ENCODE measurements at regions not wholly inside any gene's neighbourhood (a gene's known extent, or its start where the extent isn't known, plus 50 kb on each side); places are given as distances from the start of the nearest gene placed in this dataset.

DNA sequence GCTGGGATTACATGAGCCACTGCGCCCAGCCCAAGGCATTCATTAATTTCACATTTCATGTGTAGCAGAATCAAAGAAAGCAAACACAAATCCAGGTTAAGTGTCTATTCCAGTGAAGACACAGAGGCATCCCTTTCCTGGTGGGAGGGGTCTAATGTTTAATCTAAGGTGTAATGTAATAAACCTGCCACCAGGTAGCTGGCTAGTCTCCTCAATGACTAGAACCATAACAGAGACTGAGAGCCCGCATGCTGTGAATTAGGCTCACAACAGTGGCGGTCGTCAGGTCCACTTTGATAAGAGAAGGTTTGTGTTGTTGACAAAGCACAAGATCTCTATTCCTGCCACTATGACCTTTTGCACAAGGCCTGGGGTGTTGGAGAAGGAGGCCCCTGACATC lies 64.2 kb upstream of the ADA2 start:
- Mint-ChIP-seq H3K27me3 (peaks cover 4% of the 10 kb centered on the region), H3K36me3 (ENCODE audit: low read depth) (no peaks in the 10 kb centered on the region), H3K9me3 (no peaks in the 10 kb centered on the region), H3K4me3 (no peak overlapping the region), H3K4me1 (ENCODE audit: low read depth) (peaks cover 24% of the 10 kb centered on the region), H3K27ac (no peak overlapping the region)

DNA sequence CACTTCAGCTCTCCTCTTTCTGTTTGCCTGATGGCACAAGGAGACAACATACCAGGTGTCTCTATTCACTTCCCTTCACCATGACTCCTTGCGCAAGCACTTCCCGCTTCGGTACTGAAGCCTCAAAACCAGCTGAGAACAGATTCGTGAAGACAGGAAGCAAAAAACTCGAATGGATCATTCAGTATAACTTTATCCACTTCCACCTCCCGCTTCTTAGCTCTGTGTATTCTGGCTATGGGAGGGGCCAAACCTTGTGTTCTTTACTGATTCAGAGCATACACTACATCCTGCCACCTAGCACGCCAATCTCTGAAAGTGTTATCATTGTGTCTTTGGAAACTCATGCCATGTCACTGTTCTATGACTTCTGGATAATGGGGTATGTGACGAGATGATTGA lies 62.2 kb upstream of the ADA2 start:
- Mint-ChIP-seq H3K9me3 (no peaks in the 10 kb centered on the region), H3K4me3 (peak overlapping the region; percentile 38)

DNA sequence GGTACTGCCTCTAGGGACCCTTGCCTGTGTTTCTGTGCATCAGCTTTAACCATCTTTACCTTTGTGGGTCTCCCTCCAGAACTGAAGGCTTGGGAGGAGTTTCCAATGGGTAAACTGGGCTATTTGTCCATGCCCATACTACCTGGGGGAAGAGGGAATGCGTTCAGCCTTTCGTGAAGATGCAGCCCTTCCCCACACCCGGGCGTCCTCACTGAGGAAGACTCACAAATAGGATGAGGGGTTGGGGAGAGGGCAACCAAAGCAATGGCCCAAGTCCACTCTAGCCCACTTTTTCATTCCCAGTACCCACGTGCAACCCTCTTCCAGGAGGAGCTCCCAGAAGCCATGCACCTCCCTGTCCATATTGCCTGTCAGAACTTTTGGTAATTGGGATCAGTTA lies 61.8 kb upstream of the ADA2 start:
- Mint-ChIP-seq H3K4me3 (peak overlapping the region; percentile 38), H3K27me3 (no peaks in the 10 kb centered on the region), H3K27ac (peak overlapping the region; percentile 78), H3K4me1 (ENCODE audit: low read depth) (peaks cover 24% of the 10 kb centered on the region), H3K9me3 (no peaks in the 10 kb centered on the region), H3K36me3 (ENCODE audit: low read depth) (no peaks in the 10 kb centered on the region)

More for the DNA sequence above, 62.2 kb upstream of the ADA2 start:
- Mint-ChIP-seq H3K27ac (peak overlapping the region; percentile 78), H3K36me3 (ENCODE audit: low read depth) (no peaks in the 10 kb centered on the region), H3K27me3 (no peaks in the 10 kb centered on the region), H3K4me1 (ENCODE audit: low read depth) (peaks cover 24% of the 10 kb centered on the region)

DNA sequence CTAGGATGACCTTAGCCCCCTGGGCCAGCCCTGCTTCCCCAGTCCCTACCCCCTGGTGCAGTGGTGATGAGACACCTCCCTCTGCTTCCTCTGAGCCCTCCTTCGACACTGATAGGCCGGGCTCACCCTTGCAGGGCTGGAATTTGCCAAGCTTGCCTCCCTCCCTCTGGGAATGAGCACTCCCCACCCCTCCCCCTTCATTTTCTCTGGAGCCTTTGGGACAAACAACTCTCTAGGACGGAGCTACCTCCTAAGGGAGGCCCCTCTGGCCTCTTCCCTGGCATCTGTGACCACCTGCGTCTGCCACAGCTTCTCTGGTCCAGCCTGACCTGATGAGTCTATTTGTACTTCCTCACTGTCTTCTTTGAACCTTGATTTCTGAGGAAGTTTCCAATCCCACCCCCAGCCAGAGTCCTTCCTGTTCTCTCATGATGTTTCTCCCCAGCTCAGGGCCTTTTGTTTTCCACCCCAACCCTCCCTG lies 53.3 kb upstream of the ADA2 start:
- H3K4me1 Mint-ChIP-seq (ENCODE audit: low read depth): peaks cover 7% of the 10 kb centered on the region
- H3K27me3 Mint-ChIP-seq: no peaks in the 10 kb centered on the region
- no peak overlapping the region for H3K4me3 Mint-ChIP-seq
- no peaks in the 10 kb centered on the region for H3K36me3 Mint-ChIP-seq (ENCODE audit: low read depth)
- H3K9me3 Mint-ChIP-seq: no peaks in the 10 kb centered on the region
- no peak overlapping the region for H3K27ac Mint-ChIP-seq

DNA sequence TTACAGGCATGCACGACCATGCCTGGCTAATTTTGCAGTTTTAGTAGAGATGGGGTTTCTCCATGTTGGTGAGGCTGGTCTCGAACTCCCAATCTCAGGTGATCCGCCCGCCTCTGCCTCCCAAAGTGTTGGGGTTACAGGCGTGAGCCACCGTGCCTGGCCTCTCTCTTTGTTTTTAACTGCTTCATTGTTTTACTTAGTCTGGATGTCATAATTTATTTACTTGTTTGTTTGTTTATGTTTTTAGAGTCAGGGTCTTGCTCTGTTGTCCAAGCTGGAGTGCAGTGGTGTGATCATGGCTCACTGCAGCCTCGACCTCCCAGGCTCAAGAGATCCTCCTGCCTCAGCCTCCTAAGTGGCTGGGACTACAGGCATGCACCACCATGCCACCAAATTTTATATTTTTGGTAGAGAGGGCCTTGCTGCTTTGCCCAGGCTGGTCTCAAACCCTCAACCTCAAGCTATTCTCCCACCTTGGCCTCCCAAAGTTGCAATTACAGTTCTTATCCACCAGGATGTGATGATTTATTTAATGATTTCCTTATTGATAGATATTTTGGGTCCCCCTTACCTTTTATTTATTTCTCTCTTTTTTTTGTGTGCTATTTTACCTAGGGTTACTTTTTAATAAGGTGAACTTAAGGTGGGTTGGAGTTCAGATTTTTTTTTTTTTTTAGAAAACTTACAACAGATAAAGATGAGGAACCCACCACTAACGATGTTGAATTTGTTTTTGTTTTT lies 52.6 kb upstream of the ADA2 start:
- H3K4me3 Mint-ChIP-seq: no peak overlapping the region
- H3K9me3 Mint-ChIP-seq: no peaks in the 10 kb centered on the region
- H3K4me1 Mint-ChIP-seq (ENCODE audit: low read depth): peaks cover 13% of the 10 kb centered on the region
- H3K27me3 Mint-ChIP-seq: no peaks in the 10 kb centered on the region
- no peak overlapping the region for H3K27ac Mint-ChIP-seq
- H3K36me3 Mint-ChIP-seq (ENCODE audit: low read depth): no peaks in the 10 kb centered on the region

DNA sequence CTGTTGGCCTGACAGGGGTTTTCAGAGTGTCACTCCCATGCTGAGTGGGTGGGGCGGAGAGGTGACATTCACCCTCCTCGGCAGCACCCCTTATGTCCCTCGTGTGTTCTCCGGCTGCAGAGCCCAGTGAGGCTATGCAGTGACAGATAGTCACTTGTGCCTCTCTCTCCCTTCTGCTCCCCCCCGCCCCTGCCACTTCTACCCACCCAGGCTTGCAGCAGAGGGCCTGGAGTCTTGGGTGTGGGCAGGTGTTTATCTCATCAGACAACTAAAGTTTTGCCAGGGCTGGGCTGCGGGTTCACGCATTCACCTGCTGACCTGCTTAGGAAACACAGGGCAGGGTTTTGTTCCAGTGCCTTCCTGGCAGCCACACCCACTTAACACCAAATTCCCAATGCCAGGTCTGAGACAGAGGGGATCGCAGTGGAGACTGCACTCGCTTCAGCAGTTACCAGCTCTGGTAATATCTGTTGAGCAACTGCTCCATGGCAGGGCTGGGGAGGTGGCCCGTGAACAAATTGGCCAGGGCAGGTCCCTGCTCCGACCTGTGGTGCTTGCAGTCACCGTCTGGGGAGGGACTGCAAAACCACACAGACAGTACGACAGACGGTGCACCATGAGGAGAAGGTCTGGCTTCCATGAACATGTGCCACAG lies 50.5 kb upstream of the ADA2 start:
- Mint-ChIP-seq H3K4me3 (no peak overlapping the region), H3K27me3 (no peaks in the 10 kb centered on the region), H3K27ac (no peak overlapping the region), H3K36me3 (ENCODE audit: low read depth) (no peaks in the 10 kb centered on the region), H3K9me3 (no peaks in the 10 kb centered on the region), H3K4me1 (ENCODE audit: low read depth) (peaks cover 18% of the 10 kb centered on the region)

DNA sequence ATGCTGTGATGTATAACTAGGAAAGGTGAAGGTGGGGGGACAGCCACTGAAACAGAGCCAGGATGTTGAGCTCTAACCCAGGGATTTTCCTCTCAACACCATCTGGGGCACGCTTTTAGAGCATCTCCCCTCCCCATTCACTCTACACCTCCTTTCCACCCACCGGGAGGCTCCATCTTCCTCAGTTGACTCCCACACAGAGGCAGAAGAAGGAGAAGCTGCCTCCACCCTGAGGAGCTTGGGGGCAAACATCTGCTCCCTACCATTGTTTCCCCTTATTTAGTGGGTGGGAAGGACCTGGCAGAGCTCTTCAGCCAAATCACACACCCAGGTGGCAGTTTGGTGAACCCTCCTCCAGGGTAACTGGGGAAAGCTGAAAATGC lies 50.0 kb upstream of the ADA2 start:
- peaks cover 18% of the 10 kb centered on the region for H3K4me1 Mint-ChIP-seq (ENCODE audit: low read depth)

More for the DNA sequence above, 50.0 kb upstream of the ADA2 start:
- Mint-ChIP-seq H3K4me3 (no peak overlapping the region), H3K9me3 (no peaks in the 10 kb centered on the region), H3K36me3 (ENCODE audit: low read depth) (no peaks in the 10 kb centered on the region), H3K27ac (no peak overlapping the region), H3K27me3 (no peaks in the 10 kb centered on the region)
